GM12874 (cell line): ENCODE measurements at regions not wholly inside any gene's neighbourhood (a gene's known extent, or its start where the extent isn't known, plus 50 kb on each side); places are given as distances from the start of the nearest gene placed in this dataset.

Experiments
- TF ChIP-seq, protein P1 (sequence below): IDR thresholded peaks from 2 replicates; pipeline ENCODE4 v1.5.1; 2011; ENCODE audit warnings: low read depth, mild to moderate bottlenecking, control low read depth, low read length, moderate library complexity; ENCODE audit not compliant: insufficient read depth

- TF ChIP-seq, protein P1, sequence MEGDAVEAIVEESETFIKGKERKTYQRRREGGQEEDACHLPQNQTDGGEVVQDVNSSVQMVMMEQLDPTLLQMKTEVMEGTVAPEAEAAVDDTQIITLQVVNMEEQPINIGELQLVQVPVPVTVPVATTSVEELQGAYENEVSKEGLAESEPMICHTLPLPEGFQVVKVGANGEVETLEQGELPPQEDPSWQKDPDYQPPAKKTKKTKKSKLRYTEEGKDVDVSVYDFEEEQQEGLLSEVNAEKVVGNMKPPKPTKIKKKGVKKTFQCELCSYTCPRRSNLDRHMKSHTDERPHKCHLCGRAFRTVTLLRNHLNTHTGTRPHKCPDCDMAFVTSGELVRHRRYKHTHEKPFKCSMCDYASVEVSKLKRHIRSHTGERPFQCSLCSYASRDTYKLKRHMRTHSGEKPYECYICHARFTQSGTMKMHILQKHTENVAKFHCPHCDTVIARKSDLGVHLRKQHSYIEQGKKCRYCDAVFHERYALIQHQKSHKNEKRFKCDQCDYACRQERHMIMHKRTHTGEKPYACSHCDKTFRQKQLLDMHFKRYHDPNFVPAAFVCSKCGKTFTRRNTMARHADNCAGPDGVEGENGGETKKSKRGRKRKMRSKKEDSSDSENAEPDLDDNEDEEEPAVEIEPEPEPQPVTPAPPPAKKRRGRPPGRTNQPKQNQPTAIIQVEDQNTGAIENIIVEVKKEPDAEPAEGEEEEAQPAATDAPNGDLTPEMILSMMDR: no peak
These were observed 399.8 kb upstream of the PIK3R1 start for GRCh38 chr5:67815455-67816391.

DNA sequence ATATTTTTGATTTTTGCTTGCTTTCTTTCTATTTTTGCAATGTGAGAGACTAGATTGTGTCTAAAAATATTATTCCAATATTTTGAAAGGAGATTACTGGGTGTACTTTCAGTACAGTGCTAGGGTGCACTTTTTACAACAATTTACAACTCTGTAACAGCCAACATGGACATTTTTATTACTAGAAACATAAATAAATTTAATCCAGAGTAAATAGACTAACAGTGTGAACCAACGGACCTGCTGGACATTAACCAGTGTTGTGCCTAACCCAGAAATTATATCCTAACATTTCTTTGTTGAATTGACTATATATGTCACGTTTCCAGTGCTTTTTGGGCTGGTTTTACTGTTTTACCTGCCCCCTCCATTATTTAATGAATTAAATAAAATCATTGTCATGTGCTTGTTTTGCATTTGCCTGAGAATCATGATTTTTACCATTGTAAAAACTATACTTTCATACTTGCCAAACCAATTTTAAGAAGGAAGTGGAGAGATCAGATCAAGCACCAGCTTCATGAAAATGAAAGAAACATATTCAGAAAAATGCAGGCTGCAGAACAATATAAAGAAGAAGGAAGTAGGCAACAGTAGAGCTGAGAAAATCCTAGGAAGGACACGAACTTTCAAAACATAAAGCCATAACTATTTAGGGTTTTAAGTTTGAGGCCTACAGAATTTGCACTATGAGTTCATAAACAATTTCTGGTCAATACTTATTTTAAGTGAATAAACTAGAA, 400.8 kb upstream of the PIK3R1 start:
- TF ChIP-seq, protein P1: no peak

DNA sequence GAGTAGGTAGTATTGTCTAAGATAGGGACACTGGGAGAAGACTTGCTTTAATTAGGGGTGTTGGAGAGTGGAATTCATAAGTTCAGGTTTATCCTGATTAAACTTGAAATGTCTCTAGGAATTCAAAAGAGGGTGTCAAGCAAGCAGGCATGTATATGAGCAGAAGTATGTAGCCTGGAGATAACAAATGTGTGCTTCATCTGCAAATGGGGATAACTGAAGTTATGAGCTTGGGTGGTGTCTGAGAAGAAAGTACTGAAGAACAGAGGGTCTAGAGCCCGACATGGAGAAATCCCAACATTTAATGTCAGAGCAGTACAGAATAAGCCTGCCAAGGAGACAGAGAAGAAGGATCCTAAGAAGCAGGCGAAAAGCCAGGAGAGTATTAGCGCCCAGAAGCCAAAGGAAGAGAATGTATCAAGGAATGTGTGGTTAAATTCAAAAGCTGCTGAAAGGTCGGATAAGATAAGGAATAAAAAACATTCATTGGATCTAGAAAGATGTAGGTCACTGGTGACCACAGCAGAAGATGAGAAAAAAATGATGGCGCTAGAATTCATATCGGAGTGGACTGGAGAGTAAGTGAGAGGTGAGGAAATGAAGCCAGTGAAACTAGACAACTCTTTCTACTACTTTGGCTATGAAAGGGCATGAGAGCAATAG, 401.5 kb upstream of the PIK3R1 start:
- TF ChIP-seq, protein P1: no peak

- TF ChIP-seq, protein P1: no peak
These were observed 406.0 kb upstream of the PIK3R1 start for GRCh38 chr5:67809589-67809988.

GRCh38 chr5:67808340-67808739, 407.2 kb upstream of the PIK3R1 start:
- TF ChIP-seq, protein P1: no peak

DNA sequence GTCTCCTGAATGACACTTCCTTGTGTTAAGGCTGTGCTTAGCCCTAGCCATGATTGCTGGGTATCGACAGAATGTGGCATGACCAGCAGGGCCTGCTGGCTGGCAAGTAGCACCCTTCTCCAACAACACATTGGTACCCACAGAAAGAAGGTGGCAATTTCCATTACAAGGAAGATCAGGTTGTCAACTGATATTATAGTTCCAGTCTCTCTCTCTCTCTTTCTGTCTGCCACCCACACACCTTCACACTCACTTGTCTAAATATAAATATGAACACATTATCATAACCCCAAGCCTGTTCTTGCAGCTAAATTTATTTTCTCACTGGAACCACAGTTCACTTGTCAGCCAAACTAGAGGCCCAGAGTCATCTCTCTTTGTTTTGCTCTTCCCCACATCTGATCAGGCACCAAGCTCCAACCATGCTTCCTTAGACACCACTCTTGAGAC, 408.1 kb upstream of the PIK3R1 start:
- TF ChIP-seq, protein P1: no peak
